ENCODE measurements at regions not wholly inside any gene's neighbourhood (a gene's known extent, or its start where the extent isn't known, plus 50 kb on each side); places are given as distances from the start of the nearest gene placed in this dataset.

DNA sequence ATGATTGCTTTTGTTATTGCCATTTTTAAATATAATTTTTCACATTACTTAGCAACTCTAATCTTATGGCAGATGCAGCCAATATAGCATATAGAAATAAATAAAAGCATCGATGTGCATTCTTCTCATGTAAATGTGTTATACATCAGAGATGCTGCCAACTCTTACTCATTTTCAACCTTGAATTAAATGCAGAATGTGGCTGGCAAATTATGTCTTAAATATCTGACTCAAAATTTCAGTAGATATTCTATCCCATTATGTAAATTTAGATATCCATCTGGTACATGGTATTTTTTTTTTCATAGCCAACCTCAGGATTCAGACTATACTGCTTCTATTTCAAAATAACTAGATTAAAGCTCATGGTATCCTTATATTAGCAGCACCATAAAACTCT is 916.7 kb upstream of the TMPRSS15 start:
- TF ChIP-seq CTCF (conservative IDR thresholded peaks at IDR 0.05; ENCODE audit: low read length): no peak
- no peak for TF ChIP-seq EZH2phosphoT487 (IDR thresholded peaks at IDR 0.05; ENCODE audit: borderline replicate concordance, low read depth, low read length)

All from OCI-LY7 (cell line).